Lower lobe of right lung (tissue), 2 donors: ENCODE measurements at regions not wholly inside any gene's neighbourhood (a gene's known extent, or its start where the extent isn't known, plus 50 kb on each side); places are given as distances from the start of the nearest gene placed in this dataset.

Experiments
- ATAC-seq, 2 donors: fragments of 200-7000 bp; cut with Tn5 transposase; one replicate each; pipeline ENCODE4 v1.9.1; 2020 to 2022; ENCODE audit warnings: mild to moderate bottlenecking in 2 of 2, moderate library complexity in 2 of 2
- DNase-seq: peaks from one replicate; pipeline ENCODE4 v3.0.0-alpha.2; 2020
- H3K27ac ChIP-seq: fragments of 200-600 bp; one replicate; pipeline ENCODE4 v1.8.0; 2022
- H3K27me3 ChIP-seq: fragments of 200-600 bp; one replicate; pipeline ENCODE4 v1.8.0; 2022; ENCODE audit warnings: low read depth
- H3K36me3 ChIP-seq: fragments of 200-600 bp; one replicate; pipeline ENCODE4 v1.8.0; 2022; ENCODE audit warnings: mild to moderate bottlenecking
- H3K4me1 ChIP-seq: fragments of 200-600 bp; one replicate; pipeline ENCODE4 v1.8.0; 2022
- H3K4me3 ChIP-seq: fragments of 200-600 bp; one replicate; pipeline ENCODE4 v1.8.0; 2022; ENCODE audit warnings: mild to moderate bottlenecking
- H3K9me3 ChIP-seq: fragments of 200-600 bp; one replicate; pipeline ENCODE4 v1.8.0; 2022
- intact Hi-C: fragments of 100-400 bp; cut with DNase I; formaldehyde crosslinking; loops from one replicate; pipeline ENCODE4 v1.11.0; 2022
- TF ChIP-seq, protein P1 (sequence below): fragments of 200-600 bp; IDR thresholded peaks from one replicate; pipeline ENCODE4 v1.8.0; 2022; ENCODE audit warnings: antibody characterized with exemption, mild to moderate bottlenecking
- donor health status: DM: no; HTN: yes; CAD: no; lungs with severe emphysema.

DNA sequence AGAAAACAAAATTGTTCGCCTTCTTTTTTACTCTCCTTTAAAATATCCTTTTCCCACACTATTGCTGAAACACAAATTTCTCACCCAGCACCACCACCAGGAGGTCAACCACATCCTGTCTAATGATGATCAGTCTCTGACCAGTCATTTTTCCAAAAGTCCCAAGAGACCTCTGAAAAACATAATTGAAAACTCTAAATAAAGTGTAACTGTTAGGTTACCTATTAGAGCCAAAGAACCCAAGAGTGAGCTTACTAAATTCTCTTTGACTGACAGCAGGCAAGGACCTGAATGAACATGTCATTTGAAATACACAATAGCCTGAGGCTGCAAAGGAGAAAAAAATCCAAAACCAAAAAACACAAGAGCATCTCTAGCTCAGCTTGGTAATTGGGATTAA is 735.4 kb downstream of the CBLN4 start:
- no peak for DNase-seq
- Histone ChIP-seq H3K4me3 (no peak overlapping the region), H3K27me3 (no peaks in the 10 kb centered on the region), H3K27ac (no peak overlapping the region), H3K36me3 (no peaks in the 10 kb centered on the region), H3K4me1 (no peaks in the 10 kb centered on the region), H3K9me3 (no peaks in the 10 kb centered on the region)
- TF ChIP-seq, protein P1, sequence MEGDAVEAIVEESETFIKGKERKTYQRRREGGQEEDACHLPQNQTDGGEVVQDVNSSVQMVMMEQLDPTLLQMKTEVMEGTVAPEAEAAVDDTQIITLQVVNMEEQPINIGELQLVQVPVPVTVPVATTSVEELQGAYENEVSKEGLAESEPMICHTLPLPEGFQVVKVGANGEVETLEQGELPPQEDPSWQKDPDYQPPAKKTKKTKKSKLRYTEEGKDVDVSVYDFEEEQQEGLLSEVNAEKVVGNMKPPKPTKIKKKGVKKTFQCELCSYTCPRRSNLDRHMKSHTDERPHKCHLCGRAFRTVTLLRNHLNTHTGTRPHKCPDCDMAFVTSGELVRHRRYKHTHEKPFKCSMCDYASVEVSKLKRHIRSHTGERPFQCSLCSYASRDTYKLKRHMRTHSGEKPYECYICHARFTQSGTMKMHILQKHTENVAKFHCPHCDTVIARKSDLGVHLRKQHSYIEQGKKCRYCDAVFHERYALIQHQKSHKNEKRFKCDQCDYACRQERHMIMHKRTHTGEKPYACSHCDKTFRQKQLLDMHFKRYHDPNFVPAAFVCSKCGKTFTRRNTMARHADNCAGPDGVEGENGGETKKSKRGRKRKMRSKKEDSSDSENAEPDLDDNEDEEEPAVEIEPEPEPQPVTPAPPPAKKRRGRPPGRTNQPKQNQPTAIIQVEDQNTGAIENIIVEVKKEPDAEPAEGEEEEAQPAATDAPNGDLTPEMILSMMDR = no peak
- intact Hi-C loops = no loop called here
- no peak for ATAC-seq

DNA sequence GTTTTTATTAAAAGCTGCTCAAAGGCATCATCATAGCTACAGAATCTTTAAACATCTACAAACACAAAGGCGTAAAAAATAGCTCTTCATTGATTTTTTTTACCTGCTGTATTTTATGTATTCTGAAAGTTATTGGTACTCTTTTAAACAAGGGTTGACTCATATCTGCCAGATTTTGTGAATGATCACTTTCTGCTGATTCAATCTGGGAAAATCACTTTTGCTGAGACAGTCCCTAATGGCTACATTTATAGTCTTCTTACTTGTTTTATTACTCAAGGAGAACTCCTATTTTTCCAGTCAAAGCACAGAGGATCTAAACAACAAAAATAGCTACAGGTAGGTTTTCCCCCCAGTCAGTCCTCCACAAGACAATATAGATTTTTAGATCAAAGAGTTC is 739.0 kb downstream of the CBLN4 start:
- TF ChIP-seq, protein P1 = no peak
- intact Hi-C loops = no loop called here
- DNase-seq (no peak), ATAC-seq (no peak)
- Histone ChIP-seq H3K9me3 (no peaks in the 10 kb centered on the region), H3K36me3 (no peaks in the 10 kb centered on the region), H3K27ac (no peak overlapping the region), H3K4me1 (no peaks in the 10 kb centered on the region), H3K27me3 (no peaks in the 10 kb centered on the region), H3K4me3 (no peak overlapping the region)

DNA sequence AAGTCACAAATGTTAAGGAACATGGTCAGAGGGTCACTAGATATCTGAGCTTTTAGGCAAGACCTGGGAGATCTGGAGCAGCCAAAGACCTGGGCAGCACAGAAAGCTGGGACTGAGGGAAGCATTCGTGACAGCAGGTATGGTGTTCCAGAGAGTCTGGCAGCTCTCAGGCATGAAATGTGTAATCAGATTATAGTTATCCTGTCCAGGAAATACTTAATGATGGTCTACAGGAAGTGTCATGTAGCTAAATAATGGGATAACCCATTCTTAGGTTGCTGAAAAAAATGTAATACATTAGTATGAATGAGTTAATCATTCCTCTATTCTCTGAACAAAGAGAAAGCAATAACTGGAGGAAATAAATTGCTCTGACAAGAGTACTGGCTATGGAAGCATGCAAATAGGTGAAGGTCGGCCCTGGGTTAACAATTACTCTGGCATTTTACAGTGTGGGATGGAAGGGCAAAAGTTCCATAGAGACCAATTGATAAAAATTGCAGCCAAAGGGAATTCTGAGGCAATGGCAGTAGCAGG is 740.5 kb downstream of the CBLN4 start:
- no peak for DNase-seq
- Histone ChIP-seq H3K36me3 (no peaks in the 10 kb centered on the region), H3K9me3 (no peaks in the 10 kb centered on the region), H3K4me3 (no peak overlapping the region), H3K27me3 (no peaks in the 10 kb centered on the region), H3K27ac (no peak overlapping the region), H3K4me1 (no peaks in the 10 kb centered on the region)
- TF ChIP-seq, protein P1 = no peak
- intact Hi-C loops = no loop called here
- ATAC-seq = no peak

DNA sequence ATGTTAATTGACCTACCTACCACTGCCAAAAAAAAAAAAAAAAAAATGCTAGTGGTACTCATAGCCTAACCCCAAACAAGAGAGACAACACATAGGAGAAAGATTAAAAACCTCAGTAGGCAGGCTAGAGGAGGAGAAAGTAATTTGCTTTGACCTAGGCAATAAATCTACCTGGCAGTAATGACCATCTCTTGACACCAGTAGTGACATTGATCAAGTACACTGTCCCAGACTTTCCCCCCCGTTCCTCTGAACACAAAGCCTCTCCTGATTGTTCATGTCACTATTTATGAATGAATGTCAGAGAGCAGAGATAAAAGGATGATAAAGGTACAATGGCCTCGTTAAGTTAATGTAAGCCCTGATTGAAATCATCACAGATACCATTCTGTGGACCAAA is 746.8 kb downstream of the CBLN4 start:
- no peaks in the 10 kb centered on the region for H3K9me3 ChIP-seq
- no peak overlapping the region for H3K4me3 ChIP-seq
- TF ChIP-seq, protein P1 = no peak
- no peak for ATAC-seq
- no peaks in the 10 kb centered on the region for H3K4me1 ChIP-seq
- no peak overlapping the region for H3K27ac ChIP-seq
- no peak for DNase-seq
- H3K36me3 ChIP-seq = no peaks in the 10 kb centered on the region
- no peaks in the 10 kb centered on the region for H3K27me3 ChIP-seq
- intact Hi-C loops = no loop called here

DNA sequence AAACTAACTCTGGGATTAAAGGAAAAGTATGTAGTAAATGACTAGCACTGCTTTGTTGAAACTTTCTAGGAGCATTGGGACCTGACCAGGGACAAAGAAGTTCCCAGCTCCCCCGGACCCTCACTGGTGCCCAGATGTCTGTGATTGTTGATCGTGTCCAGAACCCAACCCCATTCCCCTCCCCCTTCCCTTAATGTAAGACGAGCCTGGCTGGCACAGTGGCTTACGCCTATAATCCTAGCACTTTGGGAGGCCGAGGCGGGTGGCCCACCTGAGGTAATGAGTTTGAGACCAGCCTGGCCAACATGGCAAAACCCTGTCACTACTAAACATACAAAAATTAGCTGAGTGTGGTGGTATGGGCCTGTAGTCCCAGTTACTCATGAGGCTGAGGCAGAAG is 750.3 kb downstream of the CBLN4 start:
- Histone ChIP-seq H3K4me1 (no peaks in the 10 kb centered on the region), H3K27ac (no peak overlapping the region), H3K9me3 (no peaks in the 10 kb centered on the region), H3K36me3 (no peaks in the 10 kb centered on the region), H3K4me3 (no peak overlapping the region), H3K27me3 (no peaks in the 10 kb centered on the region)
- intact Hi-C loops = no loop called here
- TF ChIP-seq, protein P1 = no peak
- no peak for ATAC-seq
- no peak for DNase-seq

DNA sequence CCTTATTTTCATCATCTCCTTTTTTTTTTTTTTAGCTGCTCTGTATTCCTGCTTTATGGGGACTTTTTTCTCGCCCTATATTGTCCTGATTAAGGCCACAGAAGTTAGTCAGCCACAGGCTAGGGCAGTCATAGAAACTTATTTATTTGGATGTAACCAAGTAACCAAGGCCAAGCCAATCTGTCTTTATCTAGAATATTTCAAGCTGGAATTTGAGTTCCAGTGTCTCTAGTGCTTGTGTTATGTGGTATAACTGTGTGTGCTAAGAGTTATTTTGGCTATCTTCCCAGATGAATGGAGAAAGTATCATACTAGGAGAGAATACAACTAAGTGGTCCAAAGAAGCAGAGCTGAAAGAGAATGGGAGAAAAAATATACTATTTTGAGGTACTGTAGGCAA is 751.5 kb downstream of the CBLN4 start:
- Histone ChIP-seq H3K9me3 (no peaks in the 10 kb centered on the region), H3K27me3 (no peaks in the 10 kb centered on the region), H3K36me3 (no peaks in the 10 kb centered on the region), H3K4me3 (no peak overlapping the region), H3K4me1 (no peaks in the 10 kb centered on the region), H3K27ac (no peak overlapping the region)
- TF ChIP-seq, protein P1 = no peak
- intact Hi-C loops = no loop called here
- ATAC-seq (peak; percentile 75 to 85), DNase-seq (no peak)
